ENCODE measurements at regions not wholly inside any gene's neighbourhood (a gene's known extent, or its start where the extent isn't known, plus 50 kb on each side); places are given as distances from the start of the nearest gene placed in this dataset.
"Not testable (repeated sequence)": the region's sequence is repeated elsewhere in the genome, so short reads cannot be mapped to it uniquely, and the experiment has no call there.

DNA sequence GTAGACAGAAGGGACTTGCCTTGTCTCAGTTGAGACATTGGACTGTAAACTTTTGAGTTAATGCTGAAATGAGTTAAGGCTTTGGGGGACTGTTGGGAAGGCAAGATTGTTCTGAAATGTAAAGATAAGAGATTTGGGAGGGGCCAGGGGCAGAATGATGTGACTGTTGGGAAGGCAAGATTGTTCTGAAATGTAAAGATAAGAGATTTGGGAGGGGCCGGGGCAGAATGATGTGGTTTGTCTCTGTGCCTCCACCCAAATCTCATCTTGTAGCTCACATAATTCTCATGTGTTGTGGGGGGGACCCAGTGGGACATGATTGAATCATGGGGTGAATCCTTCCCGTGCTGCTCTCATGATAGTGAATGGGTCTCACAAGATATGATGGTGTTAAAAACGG is 1217.1 kb downstream of the GALC start:
- not testable (repeated sequence) for DNase-seq

- no peak for DNase-seq
Measured at GRCh38 chr14:86774916-86775315, 1218.1 kb downstream of the GALC start.

DNA sequence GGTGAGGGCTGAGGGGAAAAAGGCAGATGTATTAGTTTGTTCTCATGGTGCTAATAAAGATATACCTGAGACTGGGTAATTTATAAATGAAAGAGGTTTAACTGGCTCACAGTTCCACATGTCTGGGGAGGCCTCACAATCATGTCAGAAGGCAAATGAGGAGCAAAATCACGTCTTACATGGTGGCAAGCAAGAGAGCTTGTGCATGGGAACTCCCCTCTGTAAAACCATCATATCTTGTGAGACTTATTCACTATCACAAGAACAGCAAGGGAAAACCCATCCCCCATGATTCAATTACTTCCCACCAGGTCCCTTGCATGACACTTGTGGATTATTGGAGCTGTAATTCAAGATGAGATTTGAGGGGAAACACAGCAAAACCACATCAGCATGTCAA is 1220.9 kb downstream of the GALC start:
- DNase-seq, result no peak

DNA sequence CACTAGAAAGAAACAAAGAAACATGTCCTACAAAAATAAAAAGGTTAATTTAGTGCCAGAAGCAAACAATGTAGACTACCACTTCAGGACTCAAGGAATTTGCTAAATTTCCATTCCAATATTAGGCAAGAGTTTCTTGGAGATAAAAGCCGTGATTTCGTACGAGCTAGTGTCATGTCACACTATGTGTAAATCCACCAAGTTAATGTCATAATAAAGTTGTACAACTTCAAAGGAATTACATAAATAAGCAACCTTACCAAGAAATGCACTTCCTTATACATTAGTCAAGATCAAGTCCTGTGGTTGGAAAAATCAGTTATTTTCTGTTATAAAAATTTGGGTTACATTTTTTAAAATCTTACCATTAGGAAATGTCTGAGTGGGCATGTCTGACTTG is 1222.8 kb downstream of the GALC start:
- no peak for DNase-seq

GRCh38 chr14:86766469-86766868 is 1226.5 kb downstream of the GALC start:
- DNase-seq, result no peak

DNA sequence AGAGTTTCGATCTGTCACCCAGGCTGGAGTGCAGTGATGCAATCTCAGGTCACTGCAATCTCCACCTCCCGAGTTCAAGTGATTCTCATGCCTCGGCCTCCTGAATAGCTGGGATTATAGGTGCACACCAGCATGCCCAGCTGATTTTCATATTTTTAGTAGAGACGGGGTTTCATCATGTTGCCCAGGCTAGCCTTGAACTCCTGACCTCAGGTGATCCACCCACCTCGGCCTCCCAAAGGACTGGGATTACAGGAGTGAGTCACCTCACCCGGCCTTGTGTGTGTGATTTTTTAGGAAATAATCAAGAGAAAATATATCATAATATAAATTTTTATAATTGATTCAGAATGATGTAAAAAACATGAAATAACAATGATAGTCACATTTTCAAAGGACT is 1231.4 kb downstream of the GALC start:
- DNase-seq, result no peak

- no peak for DNase-seq
Measured at GRCh38 chr14:86756521-86757190, 1226.7 kb downstream of the FLRT2 start.

DNA sequence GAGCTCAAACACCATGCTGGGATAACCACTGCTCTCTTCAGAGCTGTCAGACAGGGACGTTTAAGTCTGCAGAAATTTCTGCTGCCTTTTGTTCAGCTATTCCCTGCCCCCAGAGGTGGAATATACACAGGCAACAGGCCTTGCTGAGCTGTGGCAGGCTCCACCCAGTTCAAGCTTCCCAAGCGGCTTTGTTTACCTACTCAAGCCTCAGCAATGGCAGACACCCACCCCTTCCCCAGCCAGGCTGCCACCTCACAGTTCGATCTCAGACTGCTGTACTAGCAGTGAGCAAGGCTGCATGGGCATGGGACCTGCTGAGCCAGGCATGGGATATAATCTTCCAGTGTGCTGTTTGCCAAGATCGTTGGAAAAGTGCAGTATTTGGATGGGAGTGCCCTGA is 1220.5 kb downstream of the FLRT2 start:
- DNase-seq, result not testable (repeated sequence)

- no peak for DNase-seq
Measured at GRCh38 chr14:86739761-86740160, 1209.8 kb downstream of the FLRT2 start.

DNA sequence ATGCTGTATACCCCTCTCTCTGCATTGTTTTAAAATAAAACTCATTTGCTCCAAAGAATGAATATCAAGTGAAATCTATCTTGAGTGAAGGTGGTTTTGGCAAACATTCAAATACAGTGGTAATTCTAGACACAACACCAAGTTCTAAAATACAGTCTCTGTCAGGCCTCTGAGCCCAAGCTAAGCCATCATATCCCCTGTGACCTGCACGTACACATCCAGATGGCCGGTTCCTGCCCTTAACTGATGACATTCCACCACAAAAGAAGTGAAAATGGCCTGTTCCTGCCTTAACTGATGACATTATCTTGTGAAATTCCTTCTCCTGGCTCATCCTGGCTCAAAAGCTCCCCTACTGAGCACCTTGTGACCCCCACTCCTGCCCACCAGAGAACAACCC is 1201.5 kb downstream of the FLRT2 start:
- not testable (repeated sequence) for DNase-seq

GRCh38 chr14:86723254-86723624 is 1193.3 kb downstream of the FLRT2 start:
- DNase-seq, result no peak

DNA sequence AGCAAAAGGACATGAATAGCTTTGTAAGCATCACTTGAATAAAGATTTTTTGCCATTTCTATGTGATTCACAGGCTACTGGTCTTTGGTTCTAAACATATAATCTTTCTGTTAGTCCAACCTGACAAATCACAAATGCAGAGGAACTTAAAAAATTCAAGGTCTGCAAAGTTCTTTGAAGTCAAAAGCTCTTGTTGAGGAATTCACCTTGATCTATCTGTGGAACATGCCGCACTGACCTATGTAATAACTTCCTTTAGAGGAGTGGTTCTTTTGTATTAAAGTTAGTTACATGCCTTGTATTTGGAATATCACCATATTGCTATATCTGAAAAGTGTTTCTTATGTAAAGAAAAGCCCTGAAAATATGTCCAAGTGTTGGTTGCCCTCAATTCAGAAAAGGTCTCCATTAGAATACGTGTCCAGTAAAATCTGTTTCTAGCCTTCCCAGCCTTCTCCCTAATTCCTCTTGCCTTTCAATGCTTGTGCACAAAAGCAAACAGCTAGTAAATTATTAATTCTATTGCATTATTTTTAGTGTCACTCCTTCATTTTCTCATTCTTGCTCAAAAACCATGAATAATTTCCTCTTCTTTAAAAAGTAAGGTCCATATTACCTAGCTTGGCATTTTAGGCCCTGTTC is 1192.8 kb downstream of the FLRT2 start:
- DNase-seq, result no peak

DNA sequence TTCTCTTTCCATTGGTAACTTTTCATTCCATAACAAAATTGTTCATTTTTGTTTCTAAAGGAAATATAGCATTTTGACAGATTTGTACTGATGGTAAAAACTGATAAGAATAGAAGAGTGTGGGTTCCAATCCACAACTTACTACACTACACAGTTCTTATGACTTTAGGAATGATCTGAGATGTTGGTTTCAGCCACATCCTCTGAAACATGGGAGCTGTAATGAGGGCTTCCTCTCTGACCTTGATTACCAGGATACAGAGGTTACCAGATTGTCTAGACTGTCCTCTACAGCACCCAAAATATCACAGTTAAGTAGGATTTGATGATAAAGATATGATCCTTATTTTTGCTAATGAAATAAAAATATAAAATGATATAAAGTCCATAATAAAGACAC is 1184.6 kb downstream of the FLRT2 start:
- DNase-seq, result no peak

- no peak for DNase-seq
Measured at GRCh38 chr14:86714153-86714552, 1184.2 kb downstream of the FLRT2 start.

GRCh38 chr14:86712727-86713126 is 1182.8 kb downstream of the FLRT2 start:
- DNase-seq, result no peak

- DNase-seq, result no peak
Measured at GRCh38 chr14:86712176-86712575, 1182.2 kb downstream of the FLRT2 start.

DNA sequence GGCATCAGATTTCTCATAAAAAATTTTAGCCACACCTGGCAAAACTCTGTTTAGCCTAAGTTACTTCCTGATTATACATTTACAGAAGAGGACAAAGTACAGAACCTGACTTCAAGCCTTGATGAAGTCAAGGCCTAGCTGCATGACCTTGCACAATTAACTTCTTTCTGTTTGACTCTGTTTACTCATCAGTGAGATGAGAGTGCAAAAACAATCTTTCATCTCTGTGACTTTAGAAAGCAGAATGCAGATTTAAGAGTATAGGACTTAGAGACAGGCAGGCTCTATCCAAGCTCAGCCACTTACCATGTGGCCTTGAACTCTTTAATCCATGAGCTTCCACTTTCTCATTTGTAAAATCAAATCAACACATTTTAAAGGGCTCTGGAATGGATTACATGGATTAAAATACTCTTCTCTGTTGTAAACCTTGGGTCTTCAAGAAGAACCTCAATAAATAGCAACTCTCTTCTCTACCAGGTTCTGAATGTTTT is 1178.9 kb downstream of the FLRT2 start:
- no peak for DNase-seq

- DNase-seq, result no peak
Measured at GRCh38 chr14:86707071-86707470, 1177.1 kb downstream of the FLRT2 start.

DNA sequence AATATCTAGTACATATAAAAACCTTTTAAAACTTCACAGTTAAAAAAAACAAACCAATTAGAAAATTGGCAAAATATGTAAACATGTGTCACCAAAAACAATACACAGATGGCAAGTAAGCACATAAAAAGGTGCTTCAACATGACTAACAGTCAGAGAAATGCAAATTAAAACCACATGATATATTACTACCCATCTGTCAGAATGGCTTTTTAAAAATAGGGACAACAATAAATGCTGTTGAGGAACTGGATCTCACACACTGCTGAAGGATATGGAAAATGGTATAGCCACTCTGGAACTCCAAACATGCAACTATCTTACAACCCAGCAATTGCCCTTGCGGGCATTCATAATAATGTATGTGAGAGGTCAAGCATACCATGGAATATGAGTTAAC is 1153.6 kb downstream of the FLRT2 start:
- no peak for DNase-seq

DNA sequence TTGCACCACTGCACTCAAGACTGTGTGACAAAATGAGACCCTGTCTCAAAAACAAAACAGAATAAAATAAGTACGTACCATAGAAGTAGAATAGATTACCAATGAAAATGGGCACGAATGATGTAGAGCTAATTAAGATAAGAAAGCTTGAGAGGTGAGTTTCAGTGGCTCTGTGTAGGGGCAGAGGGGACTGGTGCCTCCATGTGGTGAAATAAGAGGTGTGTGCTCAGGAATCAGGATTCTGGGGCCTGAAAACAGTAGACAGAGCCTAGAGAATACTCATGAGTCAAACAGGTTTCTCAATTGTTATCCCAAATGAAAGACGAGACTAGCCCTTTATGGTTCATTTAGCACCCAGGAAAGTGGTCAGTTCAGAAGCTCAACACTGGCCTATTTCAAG is 1145.1 kb downstream of the FLRT2 start:
- no peak for DNase-seq

DNA sequence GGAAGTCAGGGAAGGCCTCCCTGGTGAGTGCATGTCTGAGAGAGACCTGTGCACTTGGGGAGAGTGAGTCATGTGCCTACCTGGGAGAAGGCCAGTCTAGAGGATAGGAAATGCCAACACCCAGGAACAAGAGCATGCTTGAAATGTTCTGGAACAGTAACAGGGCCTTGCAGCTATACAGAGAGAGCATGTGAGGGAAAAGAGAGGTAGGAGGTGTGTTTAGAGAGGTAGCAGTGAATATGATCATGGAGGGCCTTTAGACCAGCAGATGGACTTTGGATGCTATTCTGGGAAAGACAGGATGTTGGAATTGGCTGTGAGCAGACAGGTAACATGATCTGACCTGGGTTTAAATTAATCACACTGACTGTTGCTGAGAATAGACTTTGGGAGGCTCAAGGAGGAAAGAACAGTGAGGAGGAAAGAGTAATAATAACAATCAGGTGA is 1143.6 kb downstream of the FLRT2 start:
- no peak for DNase-seq

GRCh38 chr14:86672080-86672479 is 1142.1 kb downstream of the FLRT2 start:
- no peak for DNase-seq

DNA sequence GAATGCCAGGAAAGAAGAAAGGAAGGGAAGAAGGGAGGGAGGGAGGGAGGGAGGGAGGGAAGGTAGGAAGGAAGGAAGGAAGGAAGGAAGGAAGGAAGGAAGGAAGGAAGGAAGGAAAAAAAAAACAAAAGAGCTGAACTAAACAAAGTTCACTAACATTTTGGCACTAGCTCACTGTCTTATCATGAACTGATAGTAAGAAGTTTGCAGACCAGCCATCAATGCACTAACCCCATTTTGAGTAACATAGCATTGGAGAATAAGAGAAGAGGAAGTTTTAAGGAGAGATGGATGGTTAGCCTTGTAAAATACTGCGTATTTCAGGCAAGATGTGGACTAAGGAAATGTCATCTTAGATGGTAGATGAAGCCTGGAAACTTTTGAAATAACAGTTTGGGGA is 1136.0 kb downstream of the FLRT2 start:
- no peak for DNase-seq

DNA sequence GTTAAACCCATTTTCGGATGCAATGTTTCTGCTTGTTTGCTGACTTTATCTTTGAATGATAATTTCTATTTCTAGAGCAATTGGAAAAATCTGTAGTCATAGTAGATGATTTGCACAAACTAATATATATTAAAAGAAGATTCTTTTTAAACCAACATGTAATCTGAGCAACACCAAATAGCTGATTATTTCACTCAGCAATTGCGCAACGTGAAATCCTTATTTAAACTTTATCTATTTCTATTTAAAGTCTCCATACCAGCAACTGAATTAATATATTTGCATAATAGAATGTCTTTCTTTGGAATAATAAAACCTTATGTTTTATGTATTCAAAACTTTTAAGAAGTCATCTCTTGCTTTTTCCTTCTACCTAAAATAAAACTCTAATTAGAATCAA is 1132.4 kb downstream of the FLRT2 start:
- no peak for DNase-seq

All from NCI-H2081 (cell line).